ENCODE measurements at regions not wholly inside any gene's neighbourhood (a gene's known extent, or its start where the extent isn't known, plus 50 kb on each side); places are given as distances from the start of the nearest gene placed in this dataset.

DNA sequence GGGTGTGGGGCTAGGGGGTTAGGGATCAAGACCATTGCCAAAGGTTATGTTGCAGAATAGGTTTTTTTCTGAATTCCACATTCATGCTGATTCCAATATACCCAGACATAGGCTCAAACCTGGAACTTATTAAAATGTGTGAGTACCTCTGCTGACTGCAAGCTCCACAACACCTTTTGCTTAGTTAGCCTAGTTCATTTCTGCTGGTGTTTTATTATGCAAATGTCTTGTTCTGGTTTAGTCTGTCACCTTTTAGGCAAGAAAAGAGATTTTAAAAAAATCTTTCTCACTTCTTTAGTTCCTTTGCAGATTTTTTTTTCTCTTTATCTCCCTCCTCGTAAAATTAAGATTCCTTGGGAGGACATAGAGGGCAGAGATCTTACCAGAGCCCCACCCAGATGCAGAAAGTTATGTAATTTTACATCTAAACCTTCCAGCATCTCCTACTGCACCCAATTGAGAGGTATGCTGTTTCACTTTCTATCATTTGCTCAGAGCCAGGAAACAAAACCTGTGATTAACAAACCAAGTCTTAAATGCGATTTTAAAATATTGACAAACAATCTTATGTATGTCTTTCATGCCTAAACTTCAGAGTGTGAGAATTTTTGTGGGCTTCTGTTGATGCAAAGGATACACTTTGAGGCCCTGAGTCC, 190.7 kb upstream of the CLNK start:
- TF ChIP-seq, protein P1, sequence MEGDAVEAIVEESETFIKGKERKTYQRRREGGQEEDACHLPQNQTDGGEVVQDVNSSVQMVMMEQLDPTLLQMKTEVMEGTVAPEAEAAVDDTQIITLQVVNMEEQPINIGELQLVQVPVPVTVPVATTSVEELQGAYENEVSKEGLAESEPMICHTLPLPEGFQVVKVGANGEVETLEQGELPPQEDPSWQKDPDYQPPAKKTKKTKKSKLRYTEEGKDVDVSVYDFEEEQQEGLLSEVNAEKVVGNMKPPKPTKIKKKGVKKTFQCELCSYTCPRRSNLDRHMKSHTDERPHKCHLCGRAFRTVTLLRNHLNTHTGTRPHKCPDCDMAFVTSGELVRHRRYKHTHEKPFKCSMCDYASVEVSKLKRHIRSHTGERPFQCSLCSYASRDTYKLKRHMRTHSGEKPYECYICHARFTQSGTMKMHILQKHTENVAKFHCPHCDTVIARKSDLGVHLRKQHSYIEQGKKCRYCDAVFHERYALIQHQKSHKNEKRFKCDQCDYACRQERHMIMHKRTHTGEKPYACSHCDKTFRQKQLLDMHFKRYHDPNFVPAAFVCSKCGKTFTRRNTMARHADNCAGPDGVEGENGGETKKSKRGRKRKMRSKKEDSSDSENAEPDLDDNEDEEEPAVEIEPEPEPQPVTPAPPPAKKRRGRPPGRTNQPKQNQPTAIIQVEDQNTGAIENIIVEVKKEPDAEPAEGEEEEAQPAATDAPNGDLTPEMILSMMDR (IDR thresholded peaks at IDR 0.05; ENCODE audit: insufficient read depth, low read depth, low read length, missing control alignments): no peak
- no peak for DNase-seq (ENCODE audit: low read depth)
- no peak overlapping the region for H3K4me3 ChIP-seq (ENCODE audit: low read depth, low read length)

DNA sequence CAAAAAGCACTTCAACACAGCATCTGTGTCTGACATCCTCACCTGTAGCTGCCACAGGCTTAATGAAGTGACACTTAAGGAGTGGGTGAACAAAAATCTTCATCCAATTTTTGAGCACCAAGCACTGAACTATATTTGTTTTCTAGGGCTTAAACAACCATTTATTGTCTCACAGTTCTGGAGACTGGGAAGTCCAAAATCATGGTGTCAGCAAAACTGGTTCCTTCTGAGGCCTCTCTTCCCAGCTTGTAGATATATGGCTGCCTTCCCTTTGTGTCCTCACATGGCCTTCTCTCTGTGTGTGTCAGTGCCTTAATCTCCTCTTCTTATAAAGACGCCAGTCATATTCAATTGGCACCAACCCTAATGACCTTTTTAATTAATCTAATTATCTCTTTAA, 189.2 kb upstream of the CLNK start:
- DNase-seq (ENCODE audit: low read depth): no peak
- TF ChIP-seq, protein P1 (IDR thresholded peaks at IDR 0.05; ENCODE audit: insufficient read depth, low read depth, low read length, missing control alignments): no peak
- no peak overlapping the region for H3K4me3 ChIP-seq (ENCODE audit: low read depth, low read length)

DNA sequence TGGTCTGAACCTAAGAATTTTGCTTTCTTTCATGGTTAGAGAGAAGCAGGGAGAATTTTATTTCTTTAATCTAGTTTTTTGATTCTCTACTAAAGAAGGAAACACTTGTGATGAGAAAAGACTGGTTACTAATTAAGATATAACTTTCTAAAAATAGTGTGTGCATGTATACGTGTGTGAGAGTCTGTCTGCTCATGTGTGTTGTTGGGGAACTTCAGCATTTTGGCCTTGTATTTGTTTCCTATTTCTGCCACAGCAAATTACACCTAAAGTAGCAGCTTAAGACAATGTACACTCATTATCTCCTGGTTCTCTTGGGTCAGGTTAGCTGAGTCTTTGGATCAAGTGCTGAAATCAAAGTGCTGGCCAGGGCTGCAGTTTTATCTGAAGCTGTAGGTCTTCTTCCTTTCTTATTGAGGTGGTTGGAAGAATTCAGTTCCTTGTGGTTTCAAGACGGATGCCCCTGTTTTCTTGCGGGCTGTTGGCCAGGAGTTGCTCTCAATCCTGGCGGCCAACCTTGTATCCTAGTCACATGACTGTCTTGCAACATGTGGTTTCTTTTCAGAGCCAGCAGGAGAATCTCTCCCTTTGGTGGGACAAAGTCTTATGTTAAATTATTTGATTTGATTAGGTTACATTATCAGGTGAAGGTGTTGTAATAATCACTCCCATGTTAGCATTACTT, 188.4 kb upstream of the CLNK start:
- no peak for DNase-seq (ENCODE audit: low read depth)
- H3K4me3 ChIP-seq (ENCODE audit: low read depth, low read length): no peak overlapping the region
- TF ChIP-seq, protein P1 (IDR thresholded peaks at IDR 0.05; ENCODE audit: insufficient read depth, low read depth, low read length, missing control alignments): no peak

DNA sequence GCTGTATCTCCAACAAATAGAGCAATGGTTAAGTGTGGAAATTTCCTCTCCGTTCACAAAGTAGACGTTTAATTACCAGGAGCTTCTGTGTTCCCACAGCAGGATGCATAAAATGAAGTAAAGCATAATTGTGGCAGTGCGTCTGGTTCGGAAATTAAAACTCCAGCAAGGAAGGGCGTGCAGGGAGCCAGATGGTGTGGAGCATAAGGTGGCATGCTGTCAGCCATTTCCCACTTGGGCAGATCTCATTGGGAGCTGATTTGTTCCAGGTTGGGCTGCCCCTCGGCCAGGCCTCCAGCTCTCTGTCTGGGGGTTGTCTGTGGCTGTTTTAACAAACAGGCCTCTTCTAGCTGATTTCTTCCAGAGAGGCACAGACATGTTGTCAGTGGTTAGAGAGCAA, 182.1 kb upstream of the CLNK start:
- no peak for DNase-seq (ENCODE audit: low read depth)
- TF ChIP-seq, protein P1 (IDR thresholded peaks at IDR 0.05; ENCODE audit: insufficient read depth, low read depth, low read length, missing control alignments): no peak
- no peak overlapping the region for H3K4me3 ChIP-seq (ENCODE audit: low read depth, low read length)

DNA sequence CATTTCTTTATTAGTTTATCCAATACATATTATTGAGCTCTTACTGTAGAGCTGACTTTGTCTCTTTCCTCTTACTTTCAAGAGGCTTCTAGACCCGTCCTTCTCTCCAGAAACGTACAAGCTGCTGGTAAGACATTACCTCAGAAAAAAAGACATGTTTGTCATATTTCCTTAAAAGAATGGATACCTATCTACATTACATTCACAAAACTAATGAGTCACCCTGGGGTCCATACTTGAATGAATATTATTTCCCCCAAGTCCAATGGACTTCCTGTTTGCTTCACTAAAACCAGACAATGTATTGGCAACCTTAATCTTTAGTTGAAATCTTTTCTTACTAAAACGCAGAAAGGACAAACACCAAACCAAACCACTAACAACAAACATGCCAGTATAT, 176.5 kb upstream of the CLNK start:
- no peak for DNase-seq (ENCODE audit: low read depth)
- no peak overlapping the region for H3K4me3 ChIP-seq (ENCODE audit: low read depth, low read length)
- TF ChIP-seq, protein P1 (IDR thresholded peaks at IDR 0.05; ENCODE audit: insufficient read depth, low read depth, low read length, missing control alignments): no peak

DNA sequence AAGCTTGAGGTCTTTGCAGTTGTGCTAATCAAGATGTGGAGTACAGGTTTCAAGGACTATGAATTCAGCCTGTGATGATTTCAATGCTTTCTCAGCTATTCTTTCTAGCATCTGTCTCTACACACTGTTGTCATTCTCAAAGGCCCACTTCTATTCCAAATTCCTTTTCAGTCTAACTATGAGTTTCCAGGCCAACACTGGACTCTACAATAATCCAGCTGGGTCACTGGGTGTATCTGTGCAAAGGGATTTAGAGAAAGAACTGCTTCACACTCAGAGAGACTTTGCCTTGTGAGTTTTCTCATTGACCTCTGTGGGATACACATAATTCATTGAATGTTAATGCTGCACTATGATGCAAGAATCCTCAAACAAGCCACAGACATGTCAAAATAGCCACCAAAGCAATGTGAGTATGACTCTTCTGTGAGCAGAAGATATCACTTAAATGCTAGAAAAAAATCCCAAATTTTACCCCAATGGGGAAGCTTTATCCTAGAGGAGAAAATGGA, 171.8 kb upstream of the CLNK start:
- TF ChIP-seq, protein P1 (IDR thresholded peaks at IDR 0.05; ENCODE audit: insufficient read depth, low read depth, low read length, missing control alignments): no peak
- DNase-seq (ENCODE audit: low read depth): no peak
- no peak overlapping the region for H3K4me3 ChIP-seq (ENCODE audit: low read depth, low read length)

Data from GM12865 (cell line).